Esophagus muscularis mucosa (tissue), 3 donors: ENCODE measurements at regions not wholly inside any gene's neighbourhood (a gene's known extent, or its start where the extent isn't known, plus 50 kb on each side); places are given as distances from the start of the nearest gene placed in this dataset.

Source experiments
- POLR2A ChIP-seq: fragments of 450-650 bp; IDR thresholded peaks from one replicate; pipeline ENCODE4 v1.6.1; 2017; ENCODE audit warnings: antibody characterized with exemption, moderate library complexity, mild to moderate bottlenecking, low read depth
- TF ChIP-seq, protein P1 (sequence below), 3 experiments: fragments of 200-600 bp in 2 of 3; fragments of 450-650 bp in 1 of 3; sonication (generic) in 2 of 3; IDR thresholded peaks; one replicate each; pipeline ENCODE4 v1.5.1; 2017 to 2019; ENCODE audit warnings: antibody characterized with exemption in 3 of 3, mild to moderate bottlenecking in 2 of 3, moderate library complexity in 1 of 3

DNA sequence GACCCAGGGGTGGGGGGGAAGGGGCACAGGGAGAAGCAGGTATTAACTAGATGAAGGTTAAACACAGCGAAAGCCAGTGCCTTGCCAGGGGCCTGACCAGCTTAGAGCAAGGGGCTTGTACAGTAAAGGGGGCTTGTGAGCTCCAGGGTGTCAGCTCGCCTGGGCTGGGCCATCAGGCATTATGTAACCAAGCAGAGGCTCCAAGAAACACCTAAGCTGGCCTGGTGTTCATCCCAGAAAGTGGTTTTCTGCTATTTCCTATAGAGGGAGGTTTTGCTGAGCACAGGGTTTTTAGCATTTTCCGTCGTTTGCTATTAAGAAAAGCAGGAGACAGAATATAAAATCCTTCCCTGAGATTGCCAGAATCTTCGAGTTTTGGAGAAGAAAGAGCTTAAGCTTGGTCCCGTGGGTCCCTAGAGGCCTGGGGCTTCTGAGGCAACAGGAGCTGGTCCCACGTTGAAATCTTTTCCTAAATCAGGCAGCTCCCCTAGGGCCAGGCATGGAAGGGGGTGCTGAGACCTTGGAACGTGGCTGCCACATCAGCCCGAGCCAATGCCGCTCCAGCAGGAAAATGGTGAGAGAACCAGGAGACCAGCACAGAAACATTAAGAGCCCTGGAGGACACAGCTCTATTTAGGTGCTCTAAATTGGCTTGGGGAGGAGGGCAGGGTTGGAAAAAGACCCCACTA is 71.4 kb downstream of the ISG20 start:
- no peak for TF ChIP-seq POLR2A
- TF ChIP-seq, protein P1, sequence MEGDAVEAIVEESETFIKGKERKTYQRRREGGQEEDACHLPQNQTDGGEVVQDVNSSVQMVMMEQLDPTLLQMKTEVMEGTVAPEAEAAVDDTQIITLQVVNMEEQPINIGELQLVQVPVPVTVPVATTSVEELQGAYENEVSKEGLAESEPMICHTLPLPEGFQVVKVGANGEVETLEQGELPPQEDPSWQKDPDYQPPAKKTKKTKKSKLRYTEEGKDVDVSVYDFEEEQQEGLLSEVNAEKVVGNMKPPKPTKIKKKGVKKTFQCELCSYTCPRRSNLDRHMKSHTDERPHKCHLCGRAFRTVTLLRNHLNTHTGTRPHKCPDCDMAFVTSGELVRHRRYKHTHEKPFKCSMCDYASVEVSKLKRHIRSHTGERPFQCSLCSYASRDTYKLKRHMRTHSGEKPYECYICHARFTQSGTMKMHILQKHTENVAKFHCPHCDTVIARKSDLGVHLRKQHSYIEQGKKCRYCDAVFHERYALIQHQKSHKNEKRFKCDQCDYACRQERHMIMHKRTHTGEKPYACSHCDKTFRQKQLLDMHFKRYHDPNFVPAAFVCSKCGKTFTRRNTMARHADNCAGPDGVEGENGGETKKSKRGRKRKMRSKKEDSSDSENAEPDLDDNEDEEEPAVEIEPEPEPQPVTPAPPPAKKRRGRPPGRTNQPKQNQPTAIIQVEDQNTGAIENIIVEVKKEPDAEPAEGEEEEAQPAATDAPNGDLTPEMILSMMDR (IDR thresholded peaks at IDR 0.05), result no peak
